ENCODE measurements at regions not wholly inside any gene's neighbourhood (a gene's known extent, or its start where the extent isn't known, plus 50 kb on each side); places are given as distances from the start of the nearest gene placed in this dataset.
"Not testable (repeated sequence)": the region's sequence is repeated elsewhere in the genome, so short reads cannot be mapped to it uniquely, and the experiment has no call there.

GRCh38 chr6:80939480-80939879, 813.0 kb downstream of the TENT5A start:
- no peak for DNase-seq

GRCh38 chr6:80938131-80938530, 814.4 kb downstream of the TENT5A start:
- TF ChIP-seq GATA1 (IDR thresholded peaks at IDR 0.05; ENCODE audit: low read depth, low read length) (no peak), POLR2A (IDR thresholded peaks at IDR 0.05; ENCODE audit: low read length) (no peak)
- no peak for DNase-seq

More at GRCh38 chr6:80939480-80939879, 813.0 kb downstream of the TENT5A start:
- no peak for TF ChIP-seq POLR2A (IDR thresholded peaks at IDR 0.05; ENCODE audit: low read length)
- TF ChIP-seq GATA1 (IDR thresholded peaks at IDR 0.05; ENCODE audit: low read depth, low read length): no peak

DNA sequence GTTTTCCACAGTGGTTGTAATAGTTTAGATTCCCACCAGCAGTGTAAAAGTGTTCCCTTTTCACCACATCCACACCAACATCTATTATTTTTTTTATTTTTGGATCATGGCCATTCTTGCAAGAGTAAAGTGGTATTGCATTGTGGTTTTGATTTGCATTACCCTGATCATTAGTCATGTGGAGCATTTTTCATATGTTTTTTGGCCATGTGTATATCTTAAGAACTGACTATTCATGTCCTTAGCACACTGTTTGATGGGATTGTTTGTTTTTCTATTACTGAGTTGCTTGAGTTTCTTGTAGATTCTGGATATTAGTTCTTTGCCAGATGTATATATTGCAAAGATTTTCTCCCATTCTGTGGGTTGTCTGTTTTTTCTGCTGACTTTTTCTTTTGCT, 820.1 kb downstream of the TENT5A start:
- TF ChIP-seq POLR2A (IDR thresholded peaks at IDR 0.05; ENCODE audit: low read length): no peak
- TF ChIP-seq GATA1 (IDR thresholded peaks at IDR 0.05; ENCODE audit: low read depth, low read length): no peak
- DNase-seq: no peak

DNA sequence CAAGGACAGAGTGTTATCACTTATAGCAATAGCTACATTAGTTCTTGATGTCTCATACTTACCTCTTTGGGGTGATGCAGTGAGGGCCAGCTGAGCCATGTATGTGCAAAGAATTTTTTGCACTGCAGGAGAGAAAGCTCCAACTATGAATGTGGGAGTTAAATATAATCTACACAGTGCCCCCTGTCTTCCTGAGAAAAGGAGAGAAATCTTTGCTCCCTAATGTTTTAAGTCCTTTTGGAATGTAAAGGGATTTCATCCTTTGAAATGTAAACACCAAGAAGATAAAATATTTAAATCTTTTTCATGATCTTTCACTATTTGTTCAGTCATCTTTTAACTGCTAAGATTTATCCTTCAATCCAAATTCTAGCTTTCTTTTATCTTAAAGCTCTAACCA, 822.1 kb downstream of the TENT5A start:
- DNase-seq: no peak
- no peak for TF ChIP-seq POLR2A (IDR thresholded peaks at IDR 0.05; ENCODE audit: low read length)
- no peak for TF ChIP-seq GATA1 (IDR thresholded peaks at IDR 0.05; ENCODE audit: low read depth, low read length)

DNA sequence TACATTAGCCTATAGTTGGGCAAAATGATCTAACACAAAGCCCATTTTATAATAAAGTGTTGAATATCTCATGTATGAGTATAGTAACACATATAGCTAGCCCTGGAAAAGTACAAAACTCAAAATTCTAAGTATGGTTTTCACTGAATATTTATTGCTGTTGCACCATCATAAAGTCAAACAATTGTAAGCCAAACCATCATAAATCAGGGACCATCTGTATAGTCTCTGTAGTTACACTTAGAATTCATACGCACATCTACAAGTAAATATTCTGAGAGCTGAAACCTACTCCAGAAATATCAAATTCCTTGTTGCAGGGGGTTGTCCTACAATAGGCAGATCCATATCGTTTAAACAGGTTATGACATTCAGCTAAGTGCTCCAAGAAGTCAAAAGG, 817.3 kb downstream of the BCKDHB start:
- no peak for TF ChIP-seq POLR2A (IDR thresholded peaks at IDR 0.05; ENCODE audit: low read length)
- TF ChIP-seq GATA1 (IDR thresholded peaks at IDR 0.05; ENCODE audit: low read depth, low read length): no peak

DNA sequence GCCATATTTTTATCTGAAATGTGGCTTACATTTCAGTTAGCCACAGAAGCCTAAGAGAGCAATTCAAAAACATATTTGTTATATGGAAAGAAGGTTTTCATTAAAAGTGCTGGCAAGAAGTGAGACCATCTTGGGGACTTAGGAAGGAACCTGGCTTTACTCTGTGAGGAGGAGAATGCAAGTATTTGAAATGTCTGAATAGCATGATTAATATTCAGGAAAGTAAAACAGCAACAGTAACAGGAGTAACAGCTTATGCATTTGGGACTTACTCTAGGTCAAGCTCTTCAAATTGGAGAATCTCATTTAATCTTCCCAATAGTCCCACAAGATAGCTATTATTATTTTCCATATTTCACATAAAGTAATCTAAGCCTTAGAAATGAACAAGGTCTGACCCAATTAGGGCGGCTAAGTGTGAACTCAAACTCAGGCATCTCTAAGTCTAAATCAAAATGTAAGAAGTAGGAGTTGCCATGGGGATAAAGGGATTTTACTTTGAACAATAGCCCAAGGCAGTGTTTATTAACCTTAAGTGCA, 816.5 kb downstream of the BCKDHB start:
- no peak for DNase-seq
- TF ChIP-seq GATA1 (IDR thresholded peaks at IDR 0.05; ENCODE audit: low read depth, low read length): no peak
- no peak for TF ChIP-seq POLR2A (IDR thresholded peaks at IDR 0.05; ENCODE audit: low read length)

More for the DNA sequence above, 817.3 kb downstream of the BCKDHB start:
- DNase-seq: no peak

DNA sequence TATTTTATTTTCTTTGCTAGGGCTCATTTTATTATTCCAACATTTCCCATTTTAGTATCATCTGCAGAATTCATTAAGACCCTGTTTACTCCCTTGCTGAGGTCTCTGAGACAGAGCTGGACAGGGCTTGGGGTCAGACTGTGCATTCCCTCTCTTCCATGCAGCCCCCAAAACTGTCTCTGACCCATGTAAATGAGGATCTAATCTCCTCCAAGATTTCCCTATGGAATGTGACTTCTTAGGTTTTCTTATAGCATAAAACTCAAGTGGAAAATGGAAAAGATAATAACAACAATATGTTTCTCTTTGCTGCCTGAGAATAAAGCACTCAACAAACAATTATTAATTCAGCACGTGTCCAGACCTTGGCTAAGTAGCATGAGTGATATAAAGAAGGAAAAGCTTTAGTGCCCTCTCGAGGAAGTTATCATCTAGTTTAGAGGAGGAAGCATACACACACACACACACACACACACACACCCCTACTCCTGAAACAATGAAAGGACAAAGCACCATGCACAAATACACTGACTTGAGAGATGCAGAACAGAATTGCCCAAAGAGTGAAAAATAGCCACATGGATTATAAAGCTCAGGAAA, 815.5 kb downstream of the BCKDHB start:
- TF ChIP-seq GATA1 (IDR thresholded peaks at IDR 0.05; ENCODE audit: low read depth, low read length): no peak
- no peak for TF ChIP-seq POLR2A (IDR thresholded peaks at IDR 0.05; ENCODE audit: low read length)
- DNase-seq: no peak

DNA sequence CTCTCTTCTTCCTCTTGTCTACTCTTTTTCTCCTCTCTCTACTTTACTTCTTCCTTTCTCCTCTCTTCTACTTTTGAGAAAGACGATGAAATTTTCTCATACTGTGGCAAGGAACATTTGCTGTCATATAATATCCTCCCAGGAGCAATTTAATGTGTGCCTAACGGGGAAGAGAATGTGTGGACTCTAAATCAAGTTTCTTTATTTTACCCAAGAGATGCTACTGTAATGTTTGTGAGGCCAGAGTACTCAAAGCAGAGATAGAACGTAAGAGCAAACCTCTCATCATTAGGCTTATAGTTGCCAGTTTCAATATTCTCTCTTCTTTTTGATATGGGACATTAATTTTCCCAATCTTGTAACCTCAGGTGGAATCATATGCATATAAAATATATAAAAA, 801.4 kb downstream of the BCKDHB start:
- DNase-seq: no peak
- TF ChIP-seq POLR2A (IDR thresholded peaks at IDR 0.05; ENCODE audit: low read length): no peak
- TF ChIP-seq GATA1 (IDR thresholded peaks at IDR 0.05; ENCODE audit: low read depth, low read length): no peak

DNA sequence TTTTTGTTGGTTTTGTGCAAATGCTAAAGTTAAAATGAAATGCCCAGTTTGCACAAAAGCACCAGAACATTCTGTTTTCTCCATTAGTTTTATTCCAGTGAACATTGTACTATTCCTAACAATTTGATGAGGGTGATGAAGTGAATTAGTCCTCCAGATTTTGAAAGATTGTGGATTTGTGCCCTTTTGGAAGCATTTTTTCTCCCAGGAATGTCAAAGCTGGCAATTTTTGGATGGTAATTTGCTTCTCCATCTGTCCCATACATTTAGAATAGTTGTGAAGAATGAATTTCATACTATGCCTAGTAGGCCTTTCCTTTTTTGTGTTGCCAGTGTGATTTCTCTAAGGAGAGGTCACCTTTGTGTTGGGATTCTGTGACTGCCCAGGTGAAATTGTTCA, 797.2 kb downstream of the BCKDHB start:
- DNase-seq: no peak
- TF ChIP-seq POLR2A (IDR thresholded peaks at IDR 0.05; ENCODE audit: low read length): no peak
- no peak for TF ChIP-seq GATA1 (IDR thresholded peaks at IDR 0.05; ENCODE audit: low read depth, low read length)

DNA sequence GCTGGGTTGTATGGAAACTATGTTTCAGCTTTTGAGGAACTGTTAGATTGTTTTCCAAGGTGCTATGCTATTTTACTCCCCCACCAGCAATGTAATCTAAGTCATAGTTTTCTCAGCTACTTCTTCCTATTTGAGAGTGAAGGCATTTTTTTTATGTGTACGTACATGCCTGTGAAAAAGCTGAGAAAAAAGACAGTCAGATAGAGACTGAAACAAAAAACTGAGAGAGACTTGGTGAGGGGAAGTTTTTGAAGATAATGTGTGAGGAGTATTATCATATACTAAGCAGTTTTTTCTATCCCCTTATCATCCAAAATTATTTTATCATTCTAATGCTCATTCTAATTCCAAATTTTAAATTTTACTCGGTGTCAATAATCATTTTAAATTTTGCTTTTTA, 780.0 kb downstream of the BCKDHB start:
- TF ChIP-seq GATA1 (IDR thresholded peaks at IDR 0.05; ENCODE audit: low read depth, low read length) (no peak), POLR2A (IDR thresholded peaks at IDR 0.05; ENCODE audit: low read length) (no peak)
- DNase-seq: no peak

GRCh38 chr6:80872951-80873308, 766.5 kb downstream of the BCKDHB start:
- no peak for DNase-seq
- TF ChIP-seq GATA1 (IDR thresholded peaks at IDR 0.05; ENCODE audit: low read depth, low read length) (no peak), POLR2A (IDR thresholded peaks at IDR 0.05; ENCODE audit: low read length) (no peak)

DNA sequence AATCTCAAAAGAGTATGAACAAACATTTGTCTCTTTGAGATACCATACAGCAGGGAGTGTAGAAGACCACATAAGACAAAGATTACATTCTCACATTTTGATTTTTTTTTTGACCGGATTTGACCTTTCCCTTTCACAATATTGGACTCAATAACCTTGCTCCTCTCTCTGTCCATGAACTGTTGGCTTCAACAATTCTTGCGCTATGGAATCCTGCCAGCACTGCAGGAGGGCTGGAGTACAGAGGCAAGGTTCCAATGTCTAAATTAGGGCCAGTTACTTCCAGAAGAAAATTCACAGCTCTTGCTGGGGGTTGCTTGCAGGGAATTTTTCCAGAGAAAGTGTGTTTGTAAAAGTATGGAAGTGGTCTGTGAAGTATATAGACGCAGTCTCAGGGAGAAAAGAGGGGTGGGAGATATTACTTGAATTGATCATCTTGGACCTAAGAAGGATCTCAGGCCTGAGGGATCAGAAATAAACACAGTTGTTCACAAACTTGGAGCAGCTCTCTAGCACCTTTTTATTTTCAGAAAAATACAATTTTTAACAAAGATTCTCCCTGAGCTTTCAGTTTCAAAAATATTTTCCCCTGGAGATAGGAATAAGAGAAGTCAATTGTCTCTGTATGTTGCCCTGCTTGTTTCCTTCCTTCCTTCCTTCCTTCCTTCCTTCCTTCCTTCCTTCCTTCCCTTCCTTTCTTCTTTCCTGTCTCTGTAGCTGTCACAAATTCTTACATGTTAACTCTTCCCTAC, 765.9 kb downstream of the BCKDHB start:
- TF ChIP-seq GATA1 (IDR thresholded peaks at IDR 0.05; ENCODE audit: low read depth, low read length) (no peak), POLR2A (IDR thresholded peaks at IDR 0.05; ENCODE audit: low read length) (no peak)
- no peak for DNase-seq

DNA sequence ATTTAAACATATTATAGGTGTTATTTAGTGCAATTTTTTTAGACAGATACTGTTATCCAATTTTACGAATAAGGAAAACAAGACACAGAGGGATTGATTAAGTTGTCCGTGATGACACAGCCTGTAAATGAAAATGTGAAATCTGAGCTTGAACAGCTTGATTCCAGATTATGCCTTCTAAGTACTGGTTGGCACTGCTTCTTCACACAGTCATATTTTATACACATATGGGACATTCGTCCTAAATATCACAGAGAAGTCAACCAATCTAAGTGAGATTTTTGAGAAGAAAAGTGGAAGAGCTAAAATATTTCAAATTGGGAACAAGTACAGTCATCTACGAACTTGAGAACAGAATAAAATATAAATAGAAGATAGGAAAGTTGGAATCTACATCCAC, 756.3 kb downstream of the BCKDHB start:
- no peak for DNase-seq
- no peak for TF ChIP-seq POLR2A (IDR thresholded peaks at IDR 0.05; ENCODE audit: low read length)

DNA sequence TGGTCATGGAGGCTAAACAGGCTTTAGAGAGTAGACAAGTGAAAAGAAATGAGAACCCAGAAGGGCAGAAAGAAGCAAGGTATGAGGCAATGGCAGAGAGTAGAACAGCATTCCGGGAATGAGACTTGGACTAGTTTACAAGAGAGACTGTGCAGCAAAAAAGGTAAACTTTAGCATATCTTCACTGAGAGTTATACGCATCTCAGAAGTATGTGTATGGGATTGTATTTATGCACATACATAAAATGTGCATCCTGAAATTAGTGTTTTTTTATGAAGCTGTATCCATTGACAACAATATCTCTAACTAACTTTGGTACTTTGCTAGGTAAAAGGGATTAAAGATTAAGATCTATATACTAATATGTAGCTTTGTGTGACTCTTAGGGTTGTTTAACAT, 753.6 kb downstream of the BCKDHB start:
- no peak for DNase-seq
- TF ChIP-seq POLR2A (IDR thresholded peaks at IDR 0.05; ENCODE audit: low read length): no peak
- no peak for TF ChIP-seq GATA1 (IDR thresholded peaks at IDR 0.05; ENCODE audit: low read depth, low read length)

GRCh38 chr6:80847973-80848372, 741.5 kb downstream of the BCKDHB start:
- DNase-seq: not testable (repeated sequence)

Measured in erythroblast (primary cell).